Astrocyte (in vitro differentiated cells and primary cell): ENCODE measurements at regions not wholly inside any gene's neighbourhood (a gene's known extent, or its start where the extent isn't known, plus 50 kb on each side); places are given as distances from the start of the nearest gene placed in this dataset.

Experiments used
- DNase-seq: peaks from one replicate; pipeline ENCODE4 v3.0.0-alpha.2; 2010; ENCODE audit warnings: low read depth
- FAIRE-seq: peaks from 2 replicates; lab custom pipeline; 2011; peaks lifted over from hg19 to GRCh38; lab: Jason Lieb, UNC
- H2AFZ ChIP-seq: 2 replicates; pipeline ENCODE4 v1.6.0; 2012; ENCODE audit warnings: low read depth, low read length, inconsistent platforms
- H3K27ac ChIP-seq: 2 replicates; pipeline ENCODE4 v1.5.1; 2011; ENCODE audit warnings: low read depth, low read length, inconsistent platforms
- H3K27me3 ChIP-seq: 2 replicates; pipeline ENCODE4 v1.6.0; 2011; ENCODE audit warnings: low read length, inconsistent platforms; ENCODE audit not compliant: insufficient read depth
- H3K36me3 ChIP-seq: 2 replicates; pipeline ENCODE4 v1.5.1; 2011; ENCODE audit warnings: low read length, inconsistent platforms; ENCODE audit not compliant: insufficient read depth
- H3K4me1 ChIP-seq: 2 replicates; pipeline ENCODE4 v1.5.1; 2011; ENCODE audit warnings: low read length, inconsistent platforms; ENCODE audit not compliant: insufficient read depth
- H3K4me2 ChIP-seq: 2 replicates; pipeline ENCODE4 v1.6.0; 2012; ENCODE audit warnings: low read length, inconsistent platforms
- H3K4me3 ChIP-seq: 2 replicates; pipeline ENCODE4 v1.5.1; 2011; ENCODE audit warnings: low read depth, mild to moderate bottlenecking, low read length, inconsistent platforms; ENCODE audit not compliant: insufficient read depth
- H3K79me2 ChIP-seq: 2 replicates; pipeline ENCODE4 v1.6.0; 2012; ENCODE audit warnings: mild to moderate bottlenecking, low read length, inconsistent platforms; ENCODE audit not compliant: insufficient read depth
- H3K9ac ChIP-seq: 2 replicates; pipeline ENCODE4 v1.6.0; 2012; ENCODE audit warnings: mild to moderate bottlenecking, low read length, inconsistent platforms
- H3K9me3 ChIP-seq: 2 replicates; pipeline ENCODE4 v1.5.1; 2012; ENCODE audit warnings: low read depth, mild to moderate bottlenecking, low read length, inconsistent platforms; ENCODE audit not compliant: insufficient read depth
- H4K20me1 ChIP-seq: 2 replicates; pipeline ENCODE4 v1.6.0; 2012; ENCODE audit warnings: low read length, inconsistent platforms; ENCODE audit not compliant: insufficient read depth
- H3K27ac Mint-ChIP-seq: one replicate; pipeline ENCODE4 v1.8.0; 2021; ENCODE audit warnings: mild to moderate bottlenecking, mixed read lengths; ENCODE audit not compliant: unreplicated experiment
- H3K27me3 Mint-ChIP-seq: one replicate; pipeline ENCODE4 v1.8.0; 2021; ENCODE audit warnings: low read depth, mixed read lengths; ENCODE audit not compliant: unreplicated experiment
- H3K36me3 Mint-ChIP-seq: one replicate; pipeline ENCODE4 v1.8.0; 2021; ENCODE audit warnings: low read depth, mixed read lengths; ENCODE audit not compliant: unreplicated experiment
- H3K4me1 Mint-ChIP-seq: one replicate; pipeline ENCODE4 v1.8.0; 2021; ENCODE audit warnings: low read depth, mixed read lengths; ENCODE audit not compliant: unreplicated experiment
- H3K4me3 Mint-ChIP-seq: one replicate; pipeline ENCODE4 v1.8.0; 2021; ENCODE audit warnings: mild to moderate bottlenecking, moderate library complexity, mixed read lengths; ENCODE audit not compliant: unreplicated experiment
- H3K9me3 Mint-ChIP-seq: one replicate; pipeline ENCODE4 v1.8.0; 2021; ENCODE audit warnings: mild to moderate bottlenecking, mixed read lengths; ENCODE audit not compliant: unreplicated experiment
- EZH2 ChIP-seq: IDR thresholded peaks from 2 replicates; pipeline ENCODE4 v1.6.1; 2012; ENCODE audit warnings: mild to moderate bottlenecking, low read length, inconsistent platforms; ENCODE audit not compliant: insufficient read depth
- TF ChIP-seq, protein P1 (sequence below): IDR thresholded peaks from 2 replicates; pipeline ENCODE4 v1.5.1; 2011; ENCODE audit warnings: low read depth, mild to moderate bottlenecking, inconsistent platforms, low read length, moderate library complexity; ENCODE audit not compliant: insufficient read depth

DNA sequence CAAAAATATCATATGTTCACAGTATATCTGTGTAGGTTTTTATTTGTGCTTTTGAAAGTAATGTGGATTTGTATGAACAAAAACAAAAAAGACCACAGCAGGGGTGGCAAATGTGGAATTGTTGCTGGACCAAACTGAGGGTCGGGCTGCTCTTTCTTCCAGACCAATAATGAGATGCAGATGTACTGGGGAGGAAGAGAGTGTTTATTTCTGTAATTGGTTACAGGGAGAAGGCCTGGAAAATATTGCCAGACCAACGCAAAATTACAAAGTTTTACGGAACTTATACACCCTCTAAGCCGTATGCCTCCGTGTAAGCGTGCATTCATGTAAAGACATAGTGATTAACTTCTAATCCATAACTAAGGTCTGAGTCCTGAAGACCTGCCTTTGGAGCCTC is 353.9 kb upstream of the C16orf82 start:
- Mint-ChIP-seq H3K36me3 (no peaks in the 10 kb centered on the region), H3K27me3 (no peaks in the 10 kb centered on the region), H3K27ac (no peak overlapping the region), H3K4me3 (no peak overlapping the region), H3K4me1 (no peaks in the 10 kb centered on the region), H3K9me3 (peaks cover 5% of the 10 kb centered on the region)
- Histone ChIP-seq H3K27me3 (no peaks in the 10 kb centered on the region), H3K9me3 (no peaks in the 10 kb centered on the region), H4K20me1 (no peaks in the 10 kb centered on the region), H3K4me1 (no peaks in the 10 kb centered on the region), H3K4me2 (no peak overlapping the region), H3K27ac (no peak overlapping the region), H2AFZ (no peak overlapping the region), H3K4me3 (no peak overlapping the region), H3K36me3 (no peaks in the 10 kb centered on the region), H3K79me2 (no peaks in the 10 kb centered on the region), H3K9ac (no peak overlapping the region)
- no peak for DNase-seq
- no peak for FAIRE-seq
- TF ChIP-seq, protein P1, sequence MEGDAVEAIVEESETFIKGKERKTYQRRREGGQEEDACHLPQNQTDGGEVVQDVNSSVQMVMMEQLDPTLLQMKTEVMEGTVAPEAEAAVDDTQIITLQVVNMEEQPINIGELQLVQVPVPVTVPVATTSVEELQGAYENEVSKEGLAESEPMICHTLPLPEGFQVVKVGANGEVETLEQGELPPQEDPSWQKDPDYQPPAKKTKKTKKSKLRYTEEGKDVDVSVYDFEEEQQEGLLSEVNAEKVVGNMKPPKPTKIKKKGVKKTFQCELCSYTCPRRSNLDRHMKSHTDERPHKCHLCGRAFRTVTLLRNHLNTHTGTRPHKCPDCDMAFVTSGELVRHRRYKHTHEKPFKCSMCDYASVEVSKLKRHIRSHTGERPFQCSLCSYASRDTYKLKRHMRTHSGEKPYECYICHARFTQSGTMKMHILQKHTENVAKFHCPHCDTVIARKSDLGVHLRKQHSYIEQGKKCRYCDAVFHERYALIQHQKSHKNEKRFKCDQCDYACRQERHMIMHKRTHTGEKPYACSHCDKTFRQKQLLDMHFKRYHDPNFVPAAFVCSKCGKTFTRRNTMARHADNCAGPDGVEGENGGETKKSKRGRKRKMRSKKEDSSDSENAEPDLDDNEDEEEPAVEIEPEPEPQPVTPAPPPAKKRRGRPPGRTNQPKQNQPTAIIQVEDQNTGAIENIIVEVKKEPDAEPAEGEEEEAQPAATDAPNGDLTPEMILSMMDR = no peak

DNA sequence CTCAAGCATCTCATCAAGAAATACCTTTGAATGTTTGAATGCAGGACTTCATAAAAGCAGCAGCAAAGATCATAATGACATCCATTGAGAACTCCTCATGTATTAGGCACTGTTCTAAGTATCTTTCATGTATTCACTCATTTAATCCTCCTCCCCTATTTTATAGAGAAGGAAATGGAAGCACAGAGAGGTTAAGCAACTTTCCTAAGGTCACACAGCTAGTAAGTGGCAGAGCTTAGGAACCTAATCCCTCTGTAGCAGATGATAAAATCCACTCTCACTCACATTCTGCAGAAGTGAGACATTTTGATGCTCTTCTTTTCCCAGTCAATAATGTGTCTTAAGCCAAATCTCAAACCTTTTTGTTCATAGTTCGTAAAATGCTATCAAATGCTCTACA is 350.8 kb upstream of the C16orf82 start:
- DNase-seq = no peak
- Mint-ChIP-seq H3K27ac (no peak overlapping the region), H3K36me3 (no peaks in the 10 kb centered on the region), H3K27me3 (no peaks in the 10 kb centered on the region), H3K4me1 (no peaks in the 10 kb centered on the region), H3K9me3 (peaks cover 5% of the 10 kb centered on the region), H3K4me3 (no peak overlapping the region)
- H4K20me1 ChIP-seq = no peaks in the 10 kb centered on the region
- no peaks in the 10 kb centered on the region for H3K4me1 ChIP-seq
- H3K9ac ChIP-seq = no peak overlapping the region
- no peak overlapping the region for H3K4me2 ChIP-seq
- no peaks in the 10 kb centered on the region for H3K27me3 ChIP-seq
- H3K9me3 ChIP-seq = no peaks in the 10 kb centered on the region
- no peak overlapping the region for H2AFZ ChIP-seq
- no peak overlapping the region for H3K27ac ChIP-seq
- no peak for FAIRE-seq
- TF ChIP-seq, protein P1 = no peak
- TF ChIP-seq EZH2 = no peak
- H3K4me3 ChIP-seq = no peak overlapping the region
- no peaks in the 10 kb centered on the region for H3K79me2 ChIP-seq
- H3K36me3 ChIP-seq = no peaks in the 10 kb centered on the region

DNA sequence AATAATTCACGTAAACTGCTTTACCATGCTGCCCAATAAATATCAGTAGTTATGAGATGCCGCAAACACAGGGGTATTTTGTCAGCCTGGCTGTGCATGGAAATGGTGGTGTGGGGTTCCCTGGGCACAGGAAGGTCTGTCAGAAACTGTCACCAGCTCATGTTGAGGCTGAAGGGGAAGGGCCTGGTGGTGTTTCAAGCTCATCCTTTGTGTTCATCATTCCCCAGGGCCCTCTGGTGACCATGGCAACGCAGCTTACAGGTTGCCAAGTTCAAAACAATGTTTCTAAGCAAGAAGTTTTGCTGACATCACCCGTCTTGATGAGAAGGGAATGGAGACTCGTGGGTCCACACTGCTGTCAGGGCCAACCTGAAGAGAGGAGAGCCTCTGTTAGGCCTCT is 348.9 kb upstream of the C16orf82 start:
- H3K4me3 ChIP-seq = no peak overlapping the region
- Mint-ChIP-seq H3K9me3 (peaks cover 3% of the 10 kb centered on the region), H3K27ac (no peak overlapping the region), H3K36me3 (no peaks in the 10 kb centered on the region), H3K4me3 (no peak overlapping the region), H3K4me1 (no peaks in the 10 kb centered on the region), H3K27me3 (no peaks in the 10 kb centered on the region)
- H3K4me1 ChIP-seq = no peaks in the 10 kb centered on the region
- no peaks in the 10 kb centered on the region for H4K20me1 ChIP-seq
- FAIRE-seq = no peak
- H3K79me2 ChIP-seq = no peaks in the 10 kb centered on the region
- no peak overlapping the region for H3K27ac ChIP-seq
- no peak overlapping the region for H2AFZ ChIP-seq
- no peak overlapping the region for H3K9ac ChIP-seq
- no peaks in the 10 kb centered on the region for H3K36me3 ChIP-seq
- DNase-seq = no peak
- no peaks in the 10 kb centered on the region for H3K9me3 ChIP-seq
- TF ChIP-seq, protein P1 = no peak
- no peak for TF ChIP-seq EZH2
- H3K4me2 ChIP-seq = no peak overlapping the region
- H3K27me3 ChIP-seq = no peaks in the 10 kb centered on the region
